ENCODE measurements at regions not wholly inside any gene's neighbourhood (a gene's known extent, or its start where the extent isn't known, plus 50 kb on each side); places are given as distances from the start of the nearest gene placed in this dataset.

- H2AFZ ChIP-seq (ENCODE audit: low read length), result no peak overlapping the region
- no peaks in the 10 kb centered on the region for H3K9me3 ChIP-seq (ENCODE audit: low read length)
- no peak for DNase-seq (ENCODE audit: low spot score)
- H4K20me1 ChIP-seq (ENCODE audit: insufficient read depth, low read length), result no peaks in the 10 kb centered on the region
- no peaks in the 10 kb centered on the region for H3K4me1 ChIP-seq (ENCODE audit: insufficient read depth, low read length, poor library complexity, severe bottlenecking)
- no TSS peak for BruUV-seq (replicated peaks)
- CTCF ChIA-PET (ENCODE audit: unreplicated experiment), result no interaction called here
- no peak overlapping the region for H3K27ac ChIP-seq (ENCODE audit: low read depth, low read length, poor library complexity, severe bottlenecking)
- H3K4me2 ChIP-seq (ENCODE audit: low read length), result no peak overlapping the region
- H3K4me3 ChIP-seq (ENCODE audit: low read depth, low read length, poor library complexity, severe bottlenecking), result no peak overlapping the region
- H3K36me3 ChIP-seq (ENCODE audit: insufficient read depth, low read length), result no peaks in the 10 kb centered on the region
- POLR2A ChIA-PET, result interaction anchor here (0.5 kb wide), 1 partner anchor 1036 kb away, joined by 3 read pairs; no protein-coding TSS in a partner anchor
- intact Hi-C loops (cut with micrococcal nuclease; ENCODE audit: unreplicated experiment), result no loop called here
- TF ChIP-seq EZH2phosphoT487 (IDR thresholded peaks at IDR 0.05; ENCODE audit: borderline replicate concordance, low read depth, low read length) (no peak), CTCF (conservative IDR thresholded peaks at IDR 0.05; ENCODE audit: low read length) (0 out of 2 replicates have a peak, but pooled peaks have one; percentile 12)
- H3K79me2 ChIP-seq (ENCODE audit: insufficient read depth, low read depth, low read length), result no peaks in the 10 kb centered on the region
- H3K9me2 ChIP-seq (ENCODE audit: insufficient read depth, low read length), result no peaks in the 10 kb centered on the region
Observed at GRCh38 chr7:115217373-115217772, 295.5 kb downstream of the MDFIC start.

- Histone ChIP-seq H3K9me2 (ENCODE audit: insufficient read depth, low read length) (no peaks in the 10 kb centered on the region), H3K79me2 (ENCODE audit: insufficient read depth, low read depth, low read length) (no peaks in the 10 kb centered on the region), H3K9me3 (ENCODE audit: low read length) (no peaks in the 10 kb centered on the region), H2AFZ (ENCODE audit: low read length) (no peak overlapping the region), H3K36me3 (ENCODE audit: insufficient read depth, low read length) (no peaks in the 10 kb centered on the region), H3K4me2 (ENCODE audit: low read length) (no peak overlapping the region), H3K4me1 (ENCODE audit: insufficient read depth, low read length, poor library complexity, severe bottlenecking) (no peaks in the 10 kb centered on the region), H4K20me1 (ENCODE audit: insufficient read depth, low read length) (no peaks in the 10 kb centered on the region), H3K27ac (ENCODE audit: low read depth, low read length, poor library complexity, severe bottlenecking) (no peak overlapping the region), H3K4me3 (ENCODE audit: low read depth, low read length, poor library complexity, severe bottlenecking) (no peak overlapping the region)
- no peak for DNase-seq (ENCODE audit: low spot score)
- ChIA-PET POLR2A (interaction anchor here (0.5 to 0.7 kb wide), 2 partner anchors 141 to 1037 kb away, joined by 3 read pairs; no protein-coding TSS in a partner anchor), CTCF (ENCODE audit: unreplicated experiment) (no interaction called here)
- no peak for TF ChIP-seq EZH2phosphoT487 (IDR thresholded peaks at IDR 0.05; ENCODE audit: borderline replicate concordance, low read depth, low read length)
- TF ChIP-seq CTCF (conservative IDR thresholded peaks at IDR 0.05; ENCODE audit: low read length), result no peak
- BruUV-seq (replicated peaks), result no TSS peak
- intact Hi-C loops (cut with micrococcal nuclease; ENCODE audit: unreplicated experiment), result no loop called here
Observed at GRCh38 chr7:115216652-115217051, 294.8 kb downstream of the MDFIC start.

- H3K27ac ChIP-seq (ENCODE audit: low read depth, low read length, poor library complexity, severe bottlenecking), result no peak overlapping the region
- no peaks in the 10 kb centered on the region for H3K9me3 ChIP-seq (ENCODE audit: low read length)
- no peaks in the 10 kb centered on the region for H4K20me1 ChIP-seq (ENCODE audit: insufficient read depth, low read length)
- no TSS peak for BruUV-seq (replicated peaks)
- DNase-seq (ENCODE audit: low spot score), result no peak
- no peak overlapping the region for H2AFZ ChIP-seq (ENCODE audit: low read length)
- no peaks in the 10 kb centered on the region for H3K79me2 ChIP-seq (ENCODE audit: insufficient read depth, low read depth, low read length)
- H3K4me2 ChIP-seq (ENCODE audit: low read length), result no peak overlapping the region
- no peaks in the 10 kb centered on the region for H3K4me1 ChIP-seq (ENCODE audit: insufficient read depth, low read length, poor library complexity, severe bottlenecking)
- intact Hi-C loops (cut with micrococcal nuclease; ENCODE audit: unreplicated experiment), result no loop called here
- H3K9me2 ChIP-seq (ENCODE audit: insufficient read depth, low read length), result no peaks in the 10 kb centered on the region
- TF ChIP-seq EZH2phosphoT487 (IDR thresholded peaks at IDR 0.05; ENCODE audit: borderline replicate concordance, low read depth, low read length) (no peak), CTCF (conservative IDR thresholded peaks at IDR 0.05; ENCODE audit: low read length) (no peak)
- ChIA-PET CTCF (ENCODE audit: unreplicated experiment) (no interaction called here), POLR2A (no interaction called here)
- no peak overlapping the region for H3K4me3 ChIP-seq (ENCODE audit: low read depth, low read length, poor library complexity, severe bottlenecking)
- no peaks in the 10 kb centered on the region for H3K36me3 ChIP-seq (ENCODE audit: insufficient read depth, low read length)
Observed at GRCh38 chr7:115211171-115211570, 289.3 kb downstream of the MDFIC start.
